ENCODE measurements at regions not wholly inside any gene's neighbourhood (a gene's known extent, or its start where the extent isn't known, plus 50 kb on each side); places are given as distances from the start of the nearest gene placed in this dataset.
"Not testable (repeated sequence)": the region's sequence is repeated elsewhere in the genome, so short reads cannot be mapped to it uniquely, and the experiment has no call there.

- TF ChIP-seq CTCF (conservative IDR thresholded peaks at IDR 0.05; ENCODE audit: low read length), result no peak
- no peak for TF ChIP-seq EZH2phosphoT487 (IDR thresholded peaks at IDR 0.05; ENCODE audit: borderline replicate concordance, low read depth, low read length)
- CTCF ChIA-PET (ENCODE audit: unreplicated experiment), result no interaction called here
- Histone ChIP-seq H3K9me2 (ENCODE audit: insufficient read depth, low read length) (no peaks in the 10 kb centered on the region), H3K36me3 (ENCODE audit: insufficient read depth, low read length) (no peaks in the 10 kb centered on the region), H3K4me3 (ENCODE audit: low read depth, low read length, poor library complexity, severe bottlenecking) (no peak overlapping the region), H3K4me2 (ENCODE audit: low read length) (no peak overlapping the region), H4K20me1 (ENCODE audit: insufficient read depth, low read length) (no peaks in the 10 kb centered on the region), H3K9me3 (ENCODE audit: low read length) (peaks cover 6% of the 10 kb centered on the region; the same call in 1 of the 2 replicates), H3K79me2 (ENCODE audit: insufficient read depth, low read depth, low read length) (no peaks in the 10 kb centered on the region), H3K4me1 (ENCODE audit: insufficient read depth, low read length, poor library complexity, severe bottlenecking) (no peaks in the 10 kb centered on the region), H2AFZ (ENCODE audit: low read length) (no peak overlapping the region), H3K27ac (ENCODE audit: low read depth, low read length, poor library complexity, severe bottlenecking) (no peak overlapping the region)
- POLR2A ChIA-PET, result no interaction called here
- intact Hi-C loops (cut with micrococcal nuclease; ENCODE audit: unreplicated experiment), result no loop called here
- DNase-seq (ENCODE audit: low spot score), result no peak
- BruUV-seq (replicated peaks), result no TSS peak
Measured at GRCh38 chr2:42998721-42999120, 206.3 kb upstream of the HAAO start.

- no peaks in the 10 kb centered on the region for H3K4me1 ChIP-seq (ENCODE audit: insufficient read depth, low read length, poor library complexity, severe bottlenecking)
- no peak overlapping the region for H3K27ac ChIP-seq (ENCODE audit: low read depth, low read length, poor library complexity, severe bottlenecking)
- H3K4me3 ChIP-seq (ENCODE audit: low read depth, low read length, poor library complexity, severe bottlenecking), result no peak overlapping the region
- TF ChIP-seq EZH2phosphoT487 (IDR thresholded peaks at IDR 0.05; ENCODE audit: borderline replicate concordance, low read depth, low read length), result no peak
- no peak for TF ChIP-seq CTCF (conservative IDR thresholded peaks at IDR 0.05; ENCODE audit: low read length)
- no TSS peak for BruUV-seq (replicated peaks)
- ChIA-PET POLR2A (no interaction called here), CTCF (ENCODE audit: unreplicated experiment) (no interaction called here)
- no peaks in the 10 kb centered on the region for H3K79me2 ChIP-seq (ENCODE audit: insufficient read depth, low read depth, low read length)
- DNase-seq (ENCODE audit: low spot score), result no peak
- H2AFZ ChIP-seq (ENCODE audit: low read length), result no peak overlapping the region
- H3K36me3 ChIP-seq (ENCODE audit: insufficient read depth, low read length), result no peaks in the 10 kb centered on the region
- H3K9me3 ChIP-seq (ENCODE audit: low read length), result peaks cover 6% of the 10 kb centered on the region; the same call in 1 of the 2 replicates
- no peak overlapping the region for H3K4me2 ChIP-seq (ENCODE audit: low read length)
- no peaks in the 10 kb centered on the region for H4K20me1 ChIP-seq (ENCODE audit: insufficient read depth, low read length)
- H3K9me2 ChIP-seq (ENCODE audit: insufficient read depth, low read length), result no peaks in the 10 kb centered on the region
- intact Hi-C loops (cut with micrococcal nuclease; ENCODE audit: unreplicated experiment), result no loop called here
Measured at GRCh38 chr2:42996528-42996927, 204.1 kb upstream of the HAAO start.

- Histone ChIP-seq H3K4me2 (ENCODE audit: low read length) (no peak overlapping the region), H3K4me1 (ENCODE audit: insufficient read depth, low read length, poor library complexity, severe bottlenecking) (no peaks in the 10 kb centered on the region), H3K27ac (ENCODE audit: low read depth, low read length, poor library complexity, severe bottlenecking) (no peak overlapping the region), H2AFZ (ENCODE audit: low read length) (no peak overlapping the region), H3K9me3 (ENCODE audit: low read length) (peaks cover 6% of the 10 kb centered on the region; the same call in 1 of the 2 replicates), H3K9me2 (ENCODE audit: insufficient read depth, low read length) (no peaks in the 10 kb centered on the region), H3K4me3 (ENCODE audit: low read depth, low read length, poor library complexity, severe bottlenecking) (no peak overlapping the region), H3K36me3 (ENCODE audit: insufficient read depth, low read length) (no peaks in the 10 kb centered on the region), H3K79me2 (ENCODE audit: insufficient read depth, low read depth, low read length) (no peaks in the 10 kb centered on the region), H4K20me1 (ENCODE audit: insufficient read depth, low read length) (no peaks in the 10 kb centered on the region)
- TF ChIP-seq CTCF (conservative IDR thresholded peaks at IDR 0.05; ENCODE audit: low read length) (no peak), EZH2phosphoT487 (IDR thresholded peaks at IDR 0.05; ENCODE audit: borderline replicate concordance, low read depth, low read length) (no peak)
- intact Hi-C loops (cut with micrococcal nuclease; ENCODE audit: unreplicated experiment), result no loop called here
- no TSS peak for BruUV-seq (replicated peaks)
- ChIA-PET POLR2A (no interaction called here), CTCF (ENCODE audit: unreplicated experiment) (no interaction called here)
- no peak for DNase-seq (ENCODE audit: low spot score)
Measured at GRCh38 chr2:42995752-42996422, 203.5 kb upstream of the HAAO start.

GRCh38 chr2:42989283-42990081 lies 197.1 kb upstream of the HAAO start:
- DNase-seq (ENCODE audit: low spot score); H4K20me1 ChIP-seq (ENCODE audit: insufficient read depth, low read length); H2AFZ ChIP-seq (ENCODE audit: low read length); BruUV-seq (replicated peaks); H3K36me3 ChIP-seq (ENCODE audit: insufficient read depth, low read length); H3K79me2 ChIP-seq (ENCODE audit: insufficient read depth, low read depth, low read length); POLR2A ChIA-PET; H3K4me2 ChIP-seq (ENCODE audit: low read length); H3K4me3 ChIP-seq (ENCODE audit: low read depth, low read length, poor library complexity, severe bottlenecking); H3K27ac ChIP-seq (ENCODE audit: low read depth, low read length, poor library complexity, severe bottlenecking); H3K4me1 ChIP-seq (ENCODE audit: insufficient read depth, low read length, poor library complexity, severe bottlenecking); intact Hi-C loops (cut with micrococcal nuclease; ENCODE audit: unreplicated experiment); H3K9me2 ChIP-seq (ENCODE audit: insufficient read depth, low read length); H3K9me3 ChIP-seq (ENCODE audit: low read length); CTCF ChIA-PET (ENCODE audit: unreplicated experiment): not testable (repeated sequence)

Measured in OCI-LY7 (cell line).